Central memory CD8-positive, alpha-beta T cell (primary cell): ENCODE measurements at regions not wholly inside any gene's neighbourhood (a gene's known extent, or its start where the extent isn't known, plus 50 kb on each side); places are given as distances from the start of the nearest gene placed in this dataset.

Experiments used
- ATAC-seq: fragments of 150-1000 bp; cut with Tn5 transposase; replicated peaks from 2 replicates; pipeline ENCODE4 v1.10.0; 2022; ENCODE audit warnings: mild to moderate bottlenecking, moderate FRiP score, moderate number of reproducible peaks; ENCODE audit not compliant: poor library complexity, severe bottlenecking; ENCODE audit errors: extremely low read depth
- DNase-seq, 2 donors: peaks; one replicate each; pipeline ENCODE4 v3.0.0; 2021; ENCODE audit warnings: low spot score in 2 of 2
- H3K27ac Mint-ChIP-seq: one replicate; pipeline ENCODE4 v1.8.0; 2022; ENCODE audit warnings: low read depth, mild to moderate bottlenecking, moderate library complexity, mixed read lengths
- H3K27me3 Mint-ChIP-seq: one replicate; pipeline ENCODE4 v1.8.0; 2022; ENCODE audit warnings: mixed read lengths
- H3K36me3 Mint-ChIP-seq: one replicate; pipeline ENCODE4 v1.8.0; 2022; ENCODE audit warnings: mild to moderate bottlenecking, moderate library complexity, mixed read lengths; ENCODE audit not compliant: insufficient read depth
- H3K4me1 Mint-ChIP-seq: one replicate; pipeline ENCODE4 v1.8.0; 2022; ENCODE audit warnings: mixed read lengths
- H3K4me3 Mint-ChIP-seq: one replicate; pipeline ENCODE4 v1.8.0; 2022; ENCODE audit warnings: mild to moderate bottlenecking, moderate library complexity, mixed read lengths
- H3K9me3 Mint-ChIP-seq: one replicate; pipeline ENCODE4 v1.8.0; 2022; ENCODE audit warnings: mixed read lengths

DNA sequence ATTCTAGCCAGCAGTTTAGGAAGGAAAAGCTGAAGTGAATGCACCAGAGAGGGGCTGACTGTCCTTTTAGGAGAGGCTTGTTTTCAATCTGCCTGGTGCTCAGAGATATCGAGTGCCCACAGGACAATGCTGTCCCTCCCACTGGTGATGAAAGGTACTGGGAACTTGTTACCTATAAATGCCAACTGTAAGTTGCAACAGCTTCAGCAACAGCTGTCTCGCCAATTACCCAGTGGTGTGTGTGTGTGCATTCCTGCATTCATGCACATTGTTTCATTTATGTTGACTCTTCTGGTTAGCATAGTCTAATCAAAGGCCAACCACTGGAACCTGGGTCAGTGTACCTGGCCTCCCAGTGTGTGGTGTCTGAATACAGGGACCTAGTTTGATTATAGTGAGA, 161.1 kb downstream of the CSNK1G3 start:
- H3K27ac Mint-ChIP-seq = no peak overlapping the region
- no peaks in the 10 kb centered on the region for H3K9me3 Mint-ChIP-seq
- no peaks in the 10 kb centered on the region for H3K4me1 Mint-ChIP-seq
- H3K4me3 Mint-ChIP-seq = no peak overlapping the region
- ATAC-seq (no peak), DNase-seq (no peak)
- H3K27me3 Mint-ChIP-seq = peaks cover 20% of the 10 kb centered on the region
- H3K36me3 Mint-ChIP-seq = no peaks in the 10 kb centered on the region

DNA sequence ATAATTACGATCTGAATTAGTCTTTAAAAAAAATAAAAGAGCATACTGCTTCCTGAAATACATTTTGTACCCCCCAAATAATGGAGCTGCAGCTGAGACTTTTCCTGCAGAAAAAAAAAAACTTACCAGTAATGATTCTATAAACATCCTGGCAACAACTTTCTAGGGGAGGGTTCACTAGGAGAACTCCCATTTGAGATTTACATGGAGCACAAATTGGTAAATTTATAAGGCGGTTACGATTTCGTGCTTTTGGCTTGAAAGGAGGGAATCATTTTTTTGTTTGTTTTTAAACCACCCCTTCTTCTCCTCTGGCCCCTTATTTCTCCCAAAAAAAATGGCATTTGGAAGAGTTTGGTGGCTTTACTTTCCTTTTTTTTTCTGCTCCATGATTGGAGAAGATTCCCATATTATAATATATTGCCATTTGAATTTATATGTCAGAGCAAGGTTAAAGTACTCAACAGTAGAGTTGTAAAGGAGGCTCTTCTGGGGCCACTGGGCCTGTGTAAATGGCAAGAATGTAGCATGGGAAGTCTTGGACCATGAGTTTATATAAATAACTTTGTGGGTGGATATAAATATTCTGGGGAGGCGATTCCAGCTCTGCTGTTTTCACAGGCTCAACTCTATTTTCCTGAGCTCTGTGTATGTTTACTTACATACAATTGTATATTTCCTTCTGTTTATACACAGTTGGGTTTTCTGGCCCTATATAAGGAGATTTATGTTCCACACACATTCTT, 159.9 kb downstream of the CSNK1G3 start:
- ATAC-seq (no peak), DNase-seq (no peak)
- Mint-ChIP-seq H3K36me3 (no peaks in the 10 kb centered on the region), H3K27me3 (peaks cover 29% of the 10 kb centered on the region), H3K9me3 (no peaks in the 10 kb centered on the region), H3K4me3 (no peak overlapping the region), H3K27ac (no peak overlapping the region), H3K4me1 (no peaks in the 10 kb centered on the region)

GRCh38 chr5:123671042-123671441, 159.1 kb downstream of the CSNK1G3 start:
- no peaks in the 10 kb centered on the region for H3K9me3 Mint-ChIP-seq
- H3K27me3 Mint-ChIP-seq = peaks cover 29% of the 10 kb centered on the region
- no peak overlapping the region for H3K4me3 Mint-ChIP-seq
- no peak for ATAC-seq
- DNase-seq = no peak
- H3K4me1 Mint-ChIP-seq = no peaks in the 10 kb centered on the region
- H3K36me3 Mint-ChIP-seq = peaks cover 2% of the 10 kb centered on the region
- H3K27ac Mint-ChIP-seq = no peak overlapping the region
